ENCODE measurements at regions not wholly inside any gene's neighbourhood (a gene's known extent, or its start where the extent isn't known, plus 50 kb on each side); places are given as distances from the start of the nearest gene placed in this dataset.

DNA sequence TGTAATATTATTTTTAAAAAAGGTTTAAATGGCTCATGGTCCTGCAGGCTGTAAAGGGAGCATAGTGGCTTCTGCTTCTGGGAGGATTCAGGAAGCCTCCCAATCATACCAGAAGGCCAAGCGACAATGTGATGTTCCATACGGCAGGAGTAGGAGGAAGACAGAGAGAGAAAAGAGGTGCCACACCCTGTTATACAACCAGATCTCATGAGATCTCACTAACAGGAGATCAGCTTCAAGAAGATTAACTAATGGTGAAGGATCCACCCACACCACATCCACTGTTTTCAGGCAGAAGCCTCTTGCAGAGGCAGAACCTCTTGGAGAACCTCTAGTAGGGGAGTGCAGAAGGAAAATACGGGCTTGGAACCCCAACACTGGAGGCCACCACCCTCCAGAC lies 103.9 kb upstream of the TEKT4 start:
- no peak for TF ChIP-seq POLR2AphosphoS5 (IDR thresholded peaks at IDR 0.05; ENCODE audit: low read depth)
- TF ChIP-seq, protein P1, sequence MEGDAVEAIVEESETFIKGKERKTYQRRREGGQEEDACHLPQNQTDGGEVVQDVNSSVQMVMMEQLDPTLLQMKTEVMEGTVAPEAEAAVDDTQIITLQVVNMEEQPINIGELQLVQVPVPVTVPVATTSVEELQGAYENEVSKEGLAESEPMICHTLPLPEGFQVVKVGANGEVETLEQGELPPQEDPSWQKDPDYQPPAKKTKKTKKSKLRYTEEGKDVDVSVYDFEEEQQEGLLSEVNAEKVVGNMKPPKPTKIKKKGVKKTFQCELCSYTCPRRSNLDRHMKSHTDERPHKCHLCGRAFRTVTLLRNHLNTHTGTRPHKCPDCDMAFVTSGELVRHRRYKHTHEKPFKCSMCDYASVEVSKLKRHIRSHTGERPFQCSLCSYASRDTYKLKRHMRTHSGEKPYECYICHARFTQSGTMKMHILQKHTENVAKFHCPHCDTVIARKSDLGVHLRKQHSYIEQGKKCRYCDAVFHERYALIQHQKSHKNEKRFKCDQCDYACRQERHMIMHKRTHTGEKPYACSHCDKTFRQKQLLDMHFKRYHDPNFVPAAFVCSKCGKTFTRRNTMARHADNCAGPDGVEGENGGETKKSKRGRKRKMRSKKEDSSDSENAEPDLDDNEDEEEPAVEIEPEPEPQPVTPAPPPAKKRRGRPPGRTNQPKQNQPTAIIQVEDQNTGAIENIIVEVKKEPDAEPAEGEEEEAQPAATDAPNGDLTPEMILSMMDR (IDR thresholded peaks at IDR 0.05; ENCODE audit: insufficient read depth, low read length) = no peak
